ENCODE measurements at regions not wholly inside any gene's neighbourhood (a gene's known extent, or its start where the extent isn't known, plus 50 kb on each side); places are given as distances from the start of the nearest gene placed in this dataset.
"Not testable (repeated sequence)": the region's sequence is repeated elsewhere in the genome, so short reads cannot be mapped to it uniquely, and the experiment has no call there.

DNA sequence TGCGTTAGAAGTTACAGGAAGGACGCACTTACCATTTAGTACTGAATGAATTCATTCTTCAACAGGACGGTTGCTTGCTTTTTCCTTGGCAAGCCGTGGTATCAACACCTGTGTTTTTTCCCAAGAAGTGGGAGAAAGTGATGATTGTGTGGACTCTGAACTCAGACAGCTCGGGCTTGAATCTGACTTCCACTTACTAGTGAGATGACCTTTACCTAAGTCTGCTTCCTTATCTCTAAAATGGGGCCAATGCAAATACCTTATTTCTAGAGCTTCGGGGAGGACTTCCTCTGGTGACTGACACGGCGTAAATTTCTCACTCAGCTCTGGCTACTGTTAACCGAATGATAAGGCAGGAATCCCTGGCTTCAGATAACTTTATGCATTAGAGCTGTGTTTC, 146.8 kb upstream of the RBPJ start:
- DNase-seq (ENCODE audit: low spot score) = no peak

DNA sequence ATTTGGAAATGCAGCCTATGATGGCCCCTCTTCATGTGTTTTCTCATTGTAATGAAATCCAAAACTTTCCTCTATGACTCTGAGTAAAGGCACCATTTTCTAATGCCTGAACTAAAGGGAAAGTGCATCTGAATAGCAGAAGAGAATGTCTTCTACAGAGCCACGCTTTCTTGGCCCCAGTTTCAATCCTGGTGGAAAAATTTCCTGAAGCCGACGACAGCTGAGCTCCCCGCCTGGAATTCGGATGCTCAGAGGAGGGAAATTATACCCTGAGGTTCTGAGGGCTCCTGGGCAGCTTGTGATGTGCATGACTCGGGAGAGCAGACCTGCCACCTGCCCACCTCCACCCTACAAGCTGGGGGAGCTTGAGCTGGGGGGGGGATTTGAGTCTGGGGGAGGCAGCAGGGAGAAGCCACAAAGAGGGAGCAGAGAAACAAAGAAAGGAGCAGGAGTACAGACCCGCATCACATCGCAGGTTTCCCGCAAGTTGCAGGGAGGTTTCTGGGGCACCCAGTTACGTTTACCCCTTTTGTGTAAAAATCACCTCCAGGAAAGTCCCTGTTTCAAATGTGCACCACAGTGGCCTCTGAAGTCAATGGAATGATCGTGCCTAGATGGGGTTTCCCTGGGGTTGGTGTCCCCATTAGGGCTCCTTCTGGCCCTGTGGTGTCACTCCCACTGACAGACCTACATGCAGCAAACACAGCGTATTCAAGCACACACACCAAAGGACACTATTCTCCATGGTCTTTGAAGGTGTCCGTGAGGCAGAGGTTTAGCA, 145.6 kb upstream of the RBPJ start:
- DNase-seq (ENCODE audit: low spot score) = no peak
- FAIRE-seq = no peak

More for the DNA sequence above, 146.8 kb upstream of the RBPJ start:
- no peak for FAIRE-seq

DNA sequence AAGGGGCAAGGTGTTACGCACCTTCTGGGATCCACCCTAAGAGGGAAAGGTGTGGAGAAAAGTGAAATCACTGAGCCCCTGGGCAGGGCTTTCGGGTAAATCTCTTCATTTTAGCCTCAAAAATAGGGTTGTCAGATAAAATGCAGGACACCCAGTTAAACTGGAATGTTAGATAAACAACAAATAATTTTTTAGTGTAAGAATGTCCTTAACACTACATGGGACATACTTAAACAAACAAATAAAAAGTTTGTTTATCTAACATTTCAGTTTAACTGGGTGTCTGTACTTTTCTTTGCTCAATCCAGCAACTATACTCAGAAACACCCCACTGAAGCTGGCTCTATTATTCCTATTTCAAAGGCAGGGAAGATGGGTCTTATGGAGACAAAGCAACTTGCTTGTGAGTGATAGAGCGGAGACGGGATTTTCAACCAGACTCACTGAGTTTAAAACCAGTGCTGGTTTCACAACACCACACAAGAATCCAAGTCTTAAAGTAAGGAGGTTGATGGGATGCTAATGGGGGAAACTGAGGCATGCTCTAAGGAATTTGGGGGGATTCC, 144.8 kb upstream of the RBPJ start:
- no peak for DNase-seq (ENCODE audit: low spot score)
- no peak for FAIRE-seq

DNA sequence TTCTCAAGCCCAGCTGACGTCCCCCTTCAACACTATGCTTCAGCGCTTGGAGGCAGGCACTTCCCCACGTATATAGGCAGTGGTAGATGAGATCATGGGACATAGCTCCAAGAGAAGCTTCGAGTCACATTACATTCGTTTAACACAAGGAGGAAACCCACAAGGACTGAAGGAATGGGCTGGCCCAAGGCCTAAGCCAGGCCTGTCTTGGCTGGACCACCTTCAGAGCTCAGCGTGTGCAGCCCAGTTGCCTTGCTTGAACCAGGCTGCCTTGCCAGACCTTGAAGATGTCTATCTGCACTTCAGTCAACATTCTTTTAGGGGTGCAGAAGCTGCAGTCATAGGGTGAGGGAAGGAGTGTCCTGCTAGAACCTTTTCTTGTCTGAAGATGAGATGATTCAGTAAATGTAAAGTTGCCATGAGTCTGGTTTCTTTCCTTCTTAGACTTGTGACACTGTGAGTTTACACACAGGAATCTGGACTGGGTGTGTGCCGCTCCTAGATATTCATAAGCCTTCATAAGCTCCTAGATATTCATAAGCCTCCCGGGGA, 144.1 kb upstream of the RBPJ start:
- DNase-seq (ENCODE audit: low spot score) = no peak
- FAIRE-seq = no peak

DNA sequence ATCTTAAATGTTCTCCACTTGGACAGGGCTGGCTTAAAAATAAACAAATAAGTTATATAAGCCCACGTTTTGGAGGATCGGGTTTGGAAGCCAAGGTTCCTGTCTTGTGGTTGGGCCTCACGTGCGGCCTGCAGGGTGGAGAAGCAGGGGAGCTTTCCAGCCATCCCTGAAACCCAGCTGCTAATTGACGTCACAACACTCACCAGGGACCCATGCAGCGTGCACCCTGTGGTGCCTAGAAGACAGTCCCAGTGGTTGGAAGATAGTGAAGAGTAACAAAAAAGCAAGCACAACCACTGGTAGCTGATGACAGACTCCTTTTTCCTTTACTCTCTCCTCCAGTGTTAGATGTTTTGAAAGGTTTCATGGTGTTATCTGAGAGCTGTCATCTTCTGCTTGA, 142.0 kb upstream of the RBPJ start:
- DNase-seq (ENCODE audit: low spot score) (no peak), FAIRE-seq (no peak)

DNA sequence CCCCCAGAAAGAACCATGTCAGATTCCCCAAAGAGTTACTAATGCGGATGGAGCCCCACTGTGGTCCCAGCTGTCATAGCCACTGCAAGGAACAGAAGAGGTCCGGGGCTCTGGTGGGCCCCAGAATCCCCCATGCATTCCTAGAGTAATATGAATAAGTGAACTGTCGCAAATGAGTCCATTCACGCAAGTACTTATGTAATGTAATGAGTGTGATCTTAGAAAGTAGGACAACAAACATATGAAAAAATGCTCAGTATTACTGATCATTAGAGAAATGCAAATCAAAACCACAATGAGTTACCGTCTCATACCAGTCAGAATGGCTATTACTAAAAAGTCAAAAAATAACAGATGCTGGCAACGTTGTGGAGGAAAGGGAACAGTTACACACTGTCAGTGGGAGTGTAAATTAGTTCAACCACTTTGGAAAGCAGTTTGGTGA, 141.5 kb upstream of the RBPJ start:
- DNase-seq (ENCODE audit: low spot score) (no peak), FAIRE-seq (no peak)

DNA sequence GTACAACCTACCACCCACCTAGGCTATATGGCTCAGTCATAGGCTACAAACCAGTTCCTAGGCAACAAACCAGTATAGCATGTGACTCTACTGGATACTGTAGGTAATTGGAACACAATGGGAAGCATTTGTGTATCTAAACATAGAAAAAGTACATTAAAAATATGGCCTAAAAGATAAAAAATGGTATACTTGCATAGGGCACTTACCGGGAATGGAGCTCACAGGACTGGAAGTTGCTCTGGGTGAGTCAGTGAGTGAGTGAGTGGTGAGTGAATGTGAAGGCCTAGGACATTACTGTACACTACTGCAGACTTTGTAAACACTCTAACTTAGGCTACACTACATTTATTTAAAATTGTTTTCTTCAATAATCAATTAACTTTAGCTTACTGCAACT, 139.2 kb upstream of the RBPJ start:
- FAIRE-seq (no peak), DNase-seq (ENCODE audit: low spot score) (no peak)

DNA sequence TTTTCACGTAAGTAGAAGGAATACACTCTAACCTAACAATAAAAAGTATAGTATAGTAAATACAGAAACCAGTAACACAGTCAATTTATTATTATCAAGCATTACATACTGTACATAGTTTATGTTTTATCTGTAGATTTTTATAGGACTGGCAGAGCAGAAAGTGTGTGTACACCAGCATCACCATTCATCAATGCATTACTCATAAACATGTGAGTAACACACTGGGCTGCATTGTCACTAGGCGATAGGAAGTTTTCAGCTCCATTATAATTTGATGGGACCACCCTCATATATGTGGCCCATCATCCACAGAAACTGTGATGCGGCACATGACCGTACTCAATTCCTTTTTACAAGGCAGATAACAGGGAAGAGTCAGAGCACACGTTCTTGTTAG, 137.8 kb upstream of the RBPJ start:
- no peak for DNase-seq (ENCODE audit: low spot score)
- FAIRE-seq = no peak

DNA sequence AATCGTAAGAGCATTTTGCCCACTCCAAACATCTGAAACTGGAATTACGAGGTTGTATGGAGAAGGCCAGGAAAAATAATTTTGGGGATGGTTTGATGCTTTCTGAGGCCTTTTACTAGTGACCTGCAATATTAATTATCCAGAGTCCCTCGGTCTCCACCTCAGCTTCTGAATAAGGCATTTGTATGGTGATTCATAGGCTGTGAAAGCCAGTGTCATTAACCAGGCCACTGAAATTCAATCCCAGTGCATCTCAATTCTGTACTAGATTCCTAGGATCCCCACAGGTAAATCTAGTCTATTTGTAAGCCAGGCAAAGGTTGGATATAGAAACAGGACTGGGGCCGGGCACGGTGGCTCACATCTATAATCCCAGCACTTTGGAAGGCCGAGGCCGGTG, 135.4 kb upstream of the RBPJ start:
- no peak for DNase-seq (ENCODE audit: low spot score)
- FAIRE-seq = no peak

DNA sequence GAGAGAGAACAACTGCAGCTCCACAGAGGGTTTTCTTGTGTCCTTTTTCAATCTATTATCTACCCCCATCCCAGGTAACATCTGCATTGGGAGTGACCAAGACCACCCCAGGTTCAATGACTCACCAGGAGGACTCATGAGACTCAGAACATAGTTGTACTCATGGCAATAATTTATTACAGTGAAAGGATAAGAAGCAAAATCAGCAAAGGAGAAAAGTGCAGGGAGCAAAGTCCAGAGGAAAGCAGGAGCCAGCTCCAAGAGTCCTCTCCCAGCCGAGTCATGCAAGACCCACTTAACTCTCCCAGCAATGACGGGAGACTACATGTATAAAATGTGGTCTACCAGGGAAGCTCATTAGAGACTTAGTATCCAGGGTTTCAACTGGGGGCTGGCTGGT, 129.5 kb upstream of the RBPJ start:
- peak; percentile 33 for DNase-seq (ENCODE audit: low spot score)
- FAIRE-seq = no peak

DNA sequence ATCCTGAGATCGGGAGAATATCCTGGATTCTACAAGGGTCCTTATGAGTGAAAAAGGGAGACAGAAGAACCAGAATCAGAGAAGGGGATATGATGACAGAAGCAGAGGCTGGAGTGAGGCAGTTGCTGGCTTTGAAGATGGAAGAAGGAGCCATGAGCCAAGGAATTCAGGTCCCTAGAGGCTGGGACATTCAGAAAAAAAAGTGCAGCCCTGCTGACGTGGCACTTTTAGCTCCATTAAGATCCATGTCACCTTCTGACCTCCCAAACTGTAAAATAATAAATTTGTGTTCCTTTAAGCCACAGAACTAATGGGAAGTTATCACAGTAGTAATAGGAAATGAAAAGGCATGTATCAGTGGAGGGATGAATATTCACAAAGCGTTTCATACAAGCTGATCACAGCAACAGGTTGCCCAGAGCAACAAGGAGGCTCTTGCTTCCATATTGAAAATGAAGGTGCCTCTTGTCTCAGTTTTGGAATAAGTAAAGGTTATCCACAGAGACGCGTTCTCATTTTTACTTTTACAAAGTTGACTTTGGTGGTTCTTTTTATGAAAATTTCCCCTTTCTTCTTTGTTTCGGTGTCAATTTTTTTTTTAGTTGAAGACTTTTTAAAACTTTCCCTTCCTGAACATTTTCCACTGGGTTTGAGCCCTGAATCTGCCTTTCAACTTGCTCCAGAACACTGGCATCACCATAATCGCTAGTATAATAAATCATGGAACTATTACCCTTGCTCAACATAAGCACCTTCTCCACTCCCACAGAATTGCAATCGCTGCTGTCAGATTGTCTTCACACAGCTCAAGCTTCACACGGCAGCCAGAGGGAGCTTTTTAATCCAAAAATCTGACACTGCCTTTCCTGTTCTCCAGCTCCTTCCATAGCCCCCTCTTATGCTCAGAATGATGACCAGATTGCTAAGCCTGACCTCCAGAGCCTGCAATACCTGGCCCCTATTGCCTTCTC, 127.6 kb upstream of the RBPJ start:
- FAIRE-seq (no peak), DNase-seq (ENCODE audit: low spot score) (no peak)

DNA sequence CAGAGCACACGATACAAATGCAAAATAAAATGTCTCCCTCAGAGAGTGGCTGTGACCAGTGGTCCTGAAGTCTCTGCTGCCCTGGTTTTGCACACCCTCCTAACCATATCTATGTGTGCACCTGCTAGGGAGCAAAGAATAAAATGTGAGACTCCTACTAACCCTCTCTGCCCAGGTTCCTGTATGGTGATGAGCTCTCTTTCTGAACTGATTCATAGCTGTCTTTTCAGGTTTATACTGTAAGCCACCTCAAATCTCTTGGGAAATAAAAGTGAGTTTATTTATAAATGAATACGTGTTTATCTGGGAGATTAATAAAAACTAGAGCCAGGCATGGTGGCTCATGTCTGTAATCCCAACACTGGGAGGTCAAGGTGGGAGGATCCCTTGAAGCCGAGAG, 126.0 kb upstream of the RBPJ start:
- no peak for FAIRE-seq

DNA sequence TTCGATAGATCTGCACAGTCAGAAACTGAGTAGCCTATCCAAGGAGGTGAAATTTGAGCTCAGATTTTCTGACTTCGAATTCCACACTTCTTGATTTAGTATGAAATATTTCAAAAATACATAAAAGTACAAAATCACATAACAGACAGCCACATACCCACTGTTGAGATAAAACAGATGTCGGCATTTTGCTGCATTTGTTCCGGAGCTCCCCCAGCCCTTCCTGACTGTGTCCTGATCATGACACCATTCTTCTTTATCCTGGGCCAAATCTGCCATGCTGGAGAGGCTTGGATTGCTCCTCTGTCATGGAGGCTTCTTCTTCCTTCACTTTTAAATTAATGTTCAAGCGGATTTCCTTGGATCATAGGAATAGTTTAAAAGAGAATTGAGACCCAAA, 124.2 kb upstream of the RBPJ start:
- DNase-seq (ENCODE audit: low spot score) (no peak), FAIRE-seq (no peak)

More for the DNA sequence above, 126.0 kb upstream of the RBPJ start:
- DNase-seq (ENCODE audit: low spot score) = no peak

DNA sequence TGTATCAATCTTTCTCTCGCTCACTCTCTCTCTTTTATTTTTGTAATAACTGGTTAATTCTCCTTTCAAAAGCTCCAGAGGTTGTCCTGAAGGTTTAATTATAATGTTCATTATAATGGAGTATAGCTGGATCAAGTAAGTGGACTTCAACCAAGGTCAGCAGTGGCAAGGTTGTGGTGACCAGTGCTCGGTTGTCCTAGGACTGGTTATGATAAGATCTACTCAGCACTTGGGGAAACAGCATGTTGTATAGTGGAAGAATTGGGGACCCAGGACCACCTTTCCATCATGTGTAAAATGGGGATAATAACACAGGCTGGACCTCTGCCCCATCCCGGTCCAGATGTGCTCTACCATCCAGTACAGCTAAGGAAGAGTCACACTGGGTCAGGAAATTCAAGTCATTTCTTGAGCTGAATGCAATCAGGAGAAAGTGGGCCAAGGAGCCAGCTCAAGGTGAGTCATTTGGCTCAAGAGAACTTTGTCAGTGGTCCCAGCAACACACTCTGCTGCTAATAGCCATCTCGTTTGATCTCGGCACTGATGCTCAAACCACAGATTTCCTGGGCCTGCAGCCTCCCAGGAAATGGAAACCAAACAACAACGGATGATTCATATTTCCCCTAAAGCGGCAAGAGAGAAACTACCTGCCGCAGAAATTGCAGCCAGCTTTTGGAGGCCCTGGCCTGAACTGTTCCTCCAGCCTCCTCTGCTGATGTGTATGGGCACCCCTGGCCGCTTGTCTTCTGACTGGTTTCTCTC, 123.6 kb upstream of the RBPJ start:
- peak; percentile 95 for FAIRE-seq

DNA sequence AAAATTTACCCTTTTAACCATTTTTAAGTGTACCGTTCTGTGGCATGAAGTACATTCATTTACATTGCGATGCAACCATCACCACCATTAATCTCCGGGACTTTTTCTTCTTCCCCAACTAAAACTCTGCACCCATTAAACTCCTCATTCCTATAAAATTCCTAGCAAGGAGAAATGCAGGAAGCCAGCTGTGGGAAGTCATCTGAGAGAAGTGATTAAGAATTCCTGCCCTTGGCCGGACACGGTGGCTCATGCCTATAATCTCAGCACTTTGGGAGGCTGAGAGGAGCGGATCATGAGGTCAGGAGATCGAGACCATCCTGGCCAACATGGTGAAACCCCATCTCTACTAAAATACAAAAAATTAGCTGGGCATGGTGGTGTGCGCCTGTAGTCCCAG, 121.9 kb upstream of the RBPJ start:
- DNase-seq (ENCODE audit: low spot score); FAIRE-seq: not testable (repeated sequence)

More for the DNA sequence above, 123.6 kb upstream of the RBPJ start:
- DNase-seq (ENCODE audit: low spot score) = peak; percentile 92

DNA sequence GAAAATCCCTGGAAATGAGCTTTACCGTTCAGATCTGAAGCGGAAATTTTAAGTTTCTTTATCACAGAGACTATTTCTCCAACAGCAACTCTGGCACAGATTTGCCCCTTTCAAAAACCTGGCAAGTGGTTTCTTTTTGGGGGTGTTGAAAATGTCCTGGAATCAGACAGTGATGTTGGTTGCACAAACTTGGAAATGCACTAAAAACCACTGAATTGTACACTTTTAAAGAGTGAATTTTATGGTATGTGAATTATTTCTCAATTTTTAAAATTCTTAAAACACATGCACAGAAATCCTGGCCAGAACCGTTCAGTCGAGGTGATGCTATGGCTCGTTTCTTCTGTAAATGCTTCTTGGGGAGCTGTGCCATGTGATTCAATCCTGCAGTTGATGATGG, 121.2 kb upstream of the RBPJ start:
- no peak for DNase-seq (ENCODE audit: low spot score)
- FAIRE-seq = no peak

DNA sequence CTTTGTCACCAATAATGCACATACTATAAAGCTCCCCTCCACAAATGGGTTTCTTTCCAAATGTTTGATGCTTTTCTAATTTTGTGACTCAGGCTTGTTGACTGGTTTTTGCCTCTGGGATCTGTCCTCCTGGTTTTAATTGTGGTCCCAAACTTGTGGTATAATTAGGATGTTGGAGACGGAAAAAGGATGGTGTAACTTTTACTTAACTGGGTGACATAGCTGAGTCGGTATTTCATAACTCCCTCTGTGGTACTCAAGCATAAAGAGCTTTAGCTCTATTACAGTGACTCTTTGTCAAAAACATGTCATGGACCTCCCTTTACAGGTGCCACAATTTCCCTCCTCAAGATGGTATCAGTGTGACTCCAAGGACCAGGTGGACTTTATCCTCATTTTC, 119.7 kb upstream of the RBPJ start:
- DNase-seq (ENCODE audit: low spot score) (no peak), FAIRE-seq (no peak)

DNA sequence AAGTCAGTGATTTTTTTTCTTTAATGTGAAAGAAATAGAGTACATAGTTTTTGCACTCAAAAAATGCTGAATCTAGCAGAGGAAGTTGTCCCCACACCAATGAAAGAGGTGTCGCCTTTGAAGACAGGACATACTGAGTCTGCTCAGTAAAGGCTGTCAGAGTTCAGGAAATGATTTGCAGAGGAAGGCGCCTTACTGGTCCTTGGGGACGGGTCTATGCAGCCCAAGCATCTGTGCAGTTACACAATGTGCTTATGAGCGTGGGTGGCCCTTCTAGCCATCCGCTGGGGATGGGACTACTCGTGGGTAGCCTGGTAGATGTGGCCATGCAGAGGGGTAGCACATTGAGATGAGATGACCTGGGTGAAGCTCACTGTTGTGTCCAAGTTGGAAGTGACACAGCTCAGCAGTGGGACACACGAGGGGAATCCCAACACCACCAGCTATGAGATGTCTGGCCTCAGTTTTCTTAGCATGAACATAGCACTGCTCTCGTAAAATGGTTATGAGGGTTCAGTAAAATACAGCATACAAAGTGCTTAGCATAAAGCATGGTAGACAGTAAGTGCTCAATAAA, 116.5 kb upstream of the RBPJ start:
- FAIRE-seq = no peak

DNA sequence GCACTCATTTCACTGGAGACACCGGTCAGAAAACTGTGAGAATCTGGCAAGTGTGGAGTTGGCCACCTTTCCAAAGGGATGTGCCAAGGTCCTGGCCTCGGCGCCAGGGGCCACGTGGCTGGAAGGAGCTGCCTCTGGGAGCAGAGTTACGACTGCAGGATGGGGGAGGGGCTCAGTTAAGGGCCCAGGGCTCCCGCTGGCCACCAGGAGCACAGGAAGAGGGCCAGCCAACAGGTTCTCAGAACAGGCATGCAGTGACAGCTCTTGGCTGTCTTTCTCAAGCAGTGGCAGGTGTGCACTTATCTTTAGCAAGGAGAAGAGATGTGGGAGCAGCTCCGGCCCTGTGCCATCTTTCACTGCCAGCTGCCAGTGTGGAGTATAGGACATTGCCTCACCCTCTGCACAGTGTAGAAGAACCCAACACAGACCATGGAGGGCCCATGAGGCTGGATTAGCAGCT, 115.9 kb upstream of the RBPJ start:
- FAIRE-seq (no peak), DNase-seq (ENCODE audit: low spot score) (no peak)

More for the DNA sequence above, 116.5 kb upstream of the RBPJ start:
- DNase-seq (ENCODE audit: low spot score) = no peak

DNA sequence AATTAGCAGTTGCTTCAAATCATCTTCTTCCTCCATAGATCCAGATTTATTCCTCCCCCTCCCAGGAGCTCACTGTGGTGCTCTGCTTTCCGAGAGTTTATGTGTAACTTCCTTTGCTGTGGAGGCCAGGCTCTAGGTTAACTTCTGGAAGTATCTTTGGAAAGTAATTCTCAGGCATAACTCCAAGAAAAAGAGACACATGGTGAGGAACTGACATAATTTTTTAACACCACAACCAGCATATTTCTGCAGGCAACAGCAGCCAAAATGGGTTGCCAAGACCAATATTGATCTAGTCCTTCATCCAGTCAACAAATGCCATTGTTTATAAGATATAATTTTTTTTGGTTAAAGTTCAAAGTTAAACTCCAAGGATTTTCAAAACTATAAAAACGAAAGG, 114.5 kb upstream of the RBPJ start:
- no peak for FAIRE-seq
- no peak for DNase-seq (ENCODE audit: low spot score)

DNA sequence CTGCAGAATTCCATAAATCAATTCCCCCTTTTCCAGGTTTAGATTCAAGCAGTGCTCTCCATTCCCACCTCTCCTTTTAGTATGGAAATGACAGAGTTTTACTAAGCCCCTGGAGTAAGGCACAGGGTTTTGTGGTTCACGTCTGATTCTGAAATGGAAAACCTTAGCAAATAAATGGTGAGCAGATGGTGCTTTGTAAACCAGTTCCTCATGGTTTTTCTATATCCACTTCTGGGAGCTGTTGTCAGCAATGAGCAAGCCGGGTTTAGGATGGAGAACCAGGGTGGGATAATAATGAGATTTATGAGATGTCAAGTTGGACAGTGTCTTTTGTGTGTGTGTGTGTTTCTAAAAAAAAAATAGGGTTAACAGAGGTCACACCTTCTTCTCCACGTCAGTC, 113.8 kb upstream of the RBPJ start:
- DNase-seq (ENCODE audit: low spot score) = no peak
- FAIRE-seq = no peak

All from RCC 7860 (cell line).